GM19328 (cell line): ENCODE measurements at regions not wholly inside any gene's neighbourhood (a gene's known extent, or its start where the extent isn't known, plus 50 kb on each side); places are given as distances from the start of the nearest gene placed in this dataset.
"Not testable (repeated sequence)": the region's sequence is repeated elsewhere in the genome, so short reads cannot be mapped to it uniquely, and the experiment has no call there.

Experiments used
- ATAC-seq: cut with Tn5 transposase; IDR thresholded peaks from one replicate; pipeline ENCODE4 v1.9.1; 2021; ENCODE audit warnings: mild to moderate bottlenecking, moderate library complexity; ENCODE audit not compliant: unreplicated experiment

DNA sequence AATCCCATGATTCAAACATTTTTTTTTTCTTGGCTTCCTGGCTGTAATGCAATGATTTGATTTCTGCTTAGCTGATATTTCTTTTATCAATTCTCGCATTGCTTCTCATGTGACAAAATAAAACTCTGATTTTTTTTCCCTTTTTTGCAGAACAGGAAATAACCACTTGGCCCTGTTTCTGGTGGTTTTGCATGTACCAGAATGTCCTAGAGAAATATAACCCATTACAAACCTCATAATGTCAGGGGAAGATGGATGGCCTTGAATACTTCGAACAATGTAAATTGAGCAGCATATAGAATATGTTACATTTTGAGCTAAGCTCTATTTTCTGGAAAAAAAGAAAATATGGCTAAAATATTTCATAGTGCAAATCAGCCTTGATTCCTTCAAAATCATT, 275.6 kb downstream of the RAP2B start:
- no peak for ATAC-seq

DNA sequence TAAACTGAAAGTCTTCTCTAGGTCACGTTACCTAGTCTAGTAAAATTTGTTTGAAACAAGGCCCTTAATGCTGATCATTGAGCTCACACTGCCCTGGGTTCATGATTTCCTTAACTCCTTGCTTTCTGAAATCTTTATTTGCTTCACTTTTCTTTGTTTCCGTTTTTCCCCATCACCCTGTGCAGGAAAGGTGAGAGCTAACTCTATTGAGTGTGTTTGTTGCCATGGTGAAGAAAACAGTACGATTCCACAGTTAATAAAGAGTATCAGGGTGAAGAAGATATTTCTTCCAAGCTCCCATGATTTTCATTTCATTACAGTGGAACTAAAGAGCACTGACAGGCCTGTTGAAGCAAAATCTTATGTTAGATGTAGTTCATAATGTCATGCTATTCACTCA, 276.2 kb downstream of the RAP2B start:
- no peak for ATAC-seq

DNA sequence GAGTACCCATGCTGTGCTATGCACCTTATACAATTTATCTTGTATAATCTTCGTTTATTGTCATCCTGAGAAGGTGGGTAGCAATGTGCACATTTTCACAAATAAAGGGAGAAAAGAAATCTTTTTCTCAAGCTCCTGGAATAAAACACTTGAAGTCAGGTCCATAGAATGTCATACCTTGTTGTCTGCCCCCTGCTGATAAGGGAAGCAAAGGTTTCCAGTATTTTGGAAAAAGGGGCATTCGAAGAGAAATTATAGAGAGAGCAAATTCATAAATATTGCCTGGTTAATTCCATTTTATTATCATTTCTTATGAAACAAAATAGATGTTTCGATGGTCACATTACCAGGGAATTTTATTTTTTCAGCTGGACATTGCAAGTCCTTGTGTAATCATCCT, 277.8 kb downstream of the RAP2B start:
- ATAC-seq: no peak

DNA sequence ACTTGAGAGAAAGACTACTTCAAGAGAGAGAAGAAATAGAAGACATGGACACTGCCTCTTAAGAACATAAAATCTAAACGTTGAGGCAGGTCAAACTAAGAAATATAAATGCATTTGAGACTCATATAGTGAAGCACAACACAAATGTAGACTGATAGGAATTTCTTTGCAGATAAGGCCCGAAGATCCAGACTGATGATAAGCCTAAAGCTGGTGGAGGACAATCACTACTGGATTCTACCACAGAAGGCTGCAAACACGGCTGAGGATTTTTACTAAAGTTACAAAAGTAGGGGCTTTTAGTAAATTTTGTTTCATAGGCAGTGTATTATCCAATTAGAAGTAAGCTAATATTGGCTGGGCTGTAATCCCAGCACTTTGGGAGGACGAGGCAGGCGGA, 278.3 kb downstream of the RAP2B start:
- ATAC-seq: no peak

DNA sequence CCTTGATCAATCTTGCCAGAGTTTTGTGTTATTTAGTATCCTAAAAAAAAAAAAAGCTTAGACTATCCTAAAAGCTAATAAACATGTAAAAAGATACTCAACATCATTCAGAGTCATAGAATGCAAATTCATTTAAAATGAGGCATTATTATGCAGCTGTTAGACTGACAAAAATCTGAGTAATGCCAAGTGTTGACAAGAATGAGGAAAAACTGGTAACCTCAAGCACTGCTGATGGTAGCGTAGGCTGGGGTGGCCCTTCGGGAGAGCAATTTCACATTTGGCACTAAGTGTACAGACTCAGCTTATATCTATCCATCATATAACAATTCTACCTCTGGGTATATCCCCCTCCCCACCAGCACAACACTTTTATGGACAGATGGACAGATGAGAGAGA, 280.4 kb downstream of the RAP2B start:
- no peak for ATAC-seq

DNA sequence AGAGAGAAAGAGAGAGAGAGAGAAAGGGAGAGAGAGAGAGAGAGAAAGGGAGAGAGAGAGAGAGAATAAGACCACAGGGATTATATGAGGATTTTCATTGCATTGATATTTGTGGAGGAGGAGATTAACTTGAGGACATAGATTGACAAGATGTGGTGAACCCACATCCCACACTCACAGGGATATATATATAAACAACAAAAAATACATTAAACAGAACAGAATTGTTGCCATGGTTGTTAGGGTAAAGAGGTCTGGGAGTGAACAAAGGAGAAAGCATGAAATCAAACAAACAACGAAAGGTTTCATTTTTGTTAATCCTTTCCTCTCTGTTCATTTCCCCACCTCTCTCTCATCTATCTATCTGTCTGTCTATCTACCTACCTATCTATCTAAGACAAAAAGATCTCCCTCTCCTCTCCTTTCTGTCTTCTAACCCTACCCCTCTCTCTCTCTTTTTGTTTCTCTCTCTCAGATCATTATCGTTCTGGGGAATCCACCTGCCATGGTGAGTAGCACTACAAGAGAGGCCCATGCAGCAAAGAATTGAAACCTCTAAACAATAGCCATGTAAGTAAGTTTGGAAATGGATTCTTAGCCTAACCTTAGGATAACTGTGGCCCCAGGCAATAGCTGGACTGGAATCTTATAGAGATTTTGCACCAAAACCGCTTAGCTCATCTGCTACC, 280.9 kb downstream of the RAP2B start:
- ATAC-seq: no peak

DNA sequence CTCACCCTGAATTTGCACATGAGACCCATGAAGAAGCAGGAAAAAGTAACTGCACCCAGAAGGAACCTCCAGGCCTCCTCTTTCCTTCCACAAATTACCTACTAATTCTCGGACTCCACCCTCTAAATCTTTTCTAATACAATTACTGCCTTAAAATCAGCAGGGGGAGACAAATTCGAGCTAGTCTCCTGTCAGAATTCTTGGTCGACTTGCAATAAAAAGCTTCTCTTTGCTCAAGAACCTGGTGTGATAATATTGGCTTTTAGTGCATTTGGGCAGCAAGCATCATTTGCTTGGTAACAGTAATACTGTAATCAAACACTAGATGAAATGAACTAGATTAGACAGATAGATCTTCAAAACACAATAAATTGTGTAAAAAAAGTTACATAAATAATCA, 281.9 kb downstream of the RAP2B start:
- ATAC-seq: no peak

DNA sequence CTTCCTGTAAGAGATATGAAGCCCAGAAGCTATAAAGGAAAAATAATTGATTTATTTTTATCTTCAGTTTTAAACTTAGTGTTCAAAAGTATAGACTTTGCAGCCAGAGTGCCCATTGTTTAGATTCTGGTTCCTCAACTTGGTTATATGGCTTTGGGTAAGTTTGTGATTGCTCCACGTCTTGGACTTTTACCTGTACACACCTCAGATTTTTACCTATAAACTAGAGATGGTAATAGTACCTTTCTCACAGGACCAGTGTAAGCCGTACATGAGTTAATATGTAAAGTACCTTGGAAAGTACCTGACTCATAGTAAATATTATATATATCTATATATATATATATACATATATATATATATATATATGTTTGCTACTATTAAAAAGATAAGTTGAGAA, 283.8 kb downstream of the RAP2B start:
- ATAC-seq: no peak

DNA sequence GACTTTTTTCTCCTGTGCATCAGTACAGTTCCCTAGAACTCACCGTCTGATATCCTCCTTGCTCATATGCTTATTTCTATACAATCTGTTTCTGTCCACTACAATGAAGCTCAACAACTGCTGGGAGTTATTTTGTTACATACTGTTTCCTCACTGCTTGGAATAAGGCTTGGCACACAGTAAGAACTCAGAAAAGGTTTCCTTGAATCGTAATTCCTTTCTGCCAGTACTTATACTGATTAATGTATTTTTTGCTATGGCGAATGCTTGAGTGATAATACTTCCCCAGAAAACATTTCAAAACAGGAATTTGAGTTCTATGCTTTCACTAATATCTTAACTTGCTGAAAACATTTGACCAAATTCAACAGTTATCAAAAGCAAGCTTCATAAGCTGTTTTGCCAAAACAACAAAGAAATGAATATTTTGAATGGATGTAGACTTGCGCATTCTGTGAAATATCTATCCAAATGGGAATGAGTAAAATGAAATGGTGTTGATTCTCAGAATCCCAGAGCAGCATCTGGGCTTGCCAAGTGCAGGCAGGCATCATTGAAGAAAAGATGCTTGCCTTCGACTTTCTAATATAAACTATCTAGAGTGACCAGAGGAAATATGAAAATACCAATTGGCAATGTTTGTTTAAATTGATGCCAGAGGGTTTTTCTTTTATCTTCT, 286.3 kb downstream of the RAP2B start:
- no peak for ATAC-seq

DNA sequence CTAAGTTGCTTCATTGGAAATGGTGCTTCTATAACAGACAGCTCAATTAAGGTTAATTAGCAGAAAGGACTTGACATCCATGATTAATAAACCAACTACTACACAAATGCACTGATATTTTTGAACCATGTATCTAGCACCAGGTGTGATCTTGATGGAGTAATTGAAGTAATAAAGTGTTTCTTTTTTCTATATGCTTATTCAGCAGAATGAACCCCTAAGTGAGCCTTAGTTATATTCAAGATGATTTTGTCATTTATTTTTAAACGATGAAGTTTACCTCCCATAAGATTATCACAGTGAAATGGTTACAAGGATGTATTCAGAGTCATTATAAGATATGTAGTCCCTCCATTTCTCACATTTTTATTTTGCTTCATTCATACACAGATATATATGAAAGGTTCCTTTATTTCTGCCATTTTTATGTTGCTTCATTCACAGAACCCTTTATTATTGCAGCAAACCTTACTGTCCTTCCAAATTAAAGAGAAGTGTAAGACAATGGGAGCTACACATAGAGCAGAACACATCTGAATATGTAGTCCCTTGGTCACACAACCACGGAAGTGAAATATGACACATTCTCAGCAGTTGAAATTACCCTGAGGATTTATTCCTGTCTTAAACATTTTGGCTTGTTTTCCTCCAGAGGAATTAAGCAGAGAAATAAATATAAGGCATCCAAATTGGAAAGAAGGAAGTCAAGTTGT, 295.0 kb downstream of the RAP2B start:
- ATAC-seq: no peak

DNA sequence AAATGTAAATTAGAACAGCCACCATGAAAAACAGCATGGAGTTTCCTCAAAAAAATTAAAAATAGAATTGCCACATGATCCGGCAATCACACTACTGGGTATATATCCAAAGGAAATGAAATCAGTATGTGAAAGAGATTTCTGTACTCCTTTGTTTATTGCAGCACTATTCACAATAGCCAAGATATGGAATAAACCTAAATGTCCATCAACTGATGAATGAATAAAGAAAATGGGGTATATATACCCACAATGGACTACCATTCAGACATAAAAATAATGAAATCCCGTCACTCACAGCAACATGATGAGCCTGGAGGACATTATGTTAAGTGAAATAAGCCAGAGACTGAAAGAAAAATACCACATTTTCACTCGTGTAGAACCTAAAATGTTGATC, 296.9 kb downstream of the RAP2B start:
- ATAC-seq: no peak

DNA sequence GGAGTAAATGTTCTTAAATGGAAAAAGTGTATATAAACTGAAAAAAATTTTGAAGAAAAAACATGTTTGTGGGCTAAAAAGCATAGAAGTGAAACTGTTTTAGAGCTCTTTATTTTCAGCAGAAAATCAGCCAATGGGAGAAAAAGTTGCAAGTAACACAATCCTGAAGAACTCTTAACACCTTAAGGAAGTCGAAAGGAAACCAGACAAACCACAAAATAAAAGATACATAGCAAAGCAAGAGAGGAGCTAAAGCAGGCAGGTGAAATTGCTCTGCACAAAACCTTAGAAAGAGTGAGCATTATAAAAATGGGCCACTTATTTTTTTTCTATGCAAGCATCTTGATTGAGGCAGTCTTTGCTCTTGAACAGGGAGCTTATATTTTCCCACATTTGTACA, 300.5 kb downstream of the RAP2B start:
- ATAC-seq: no peak

DNA sequence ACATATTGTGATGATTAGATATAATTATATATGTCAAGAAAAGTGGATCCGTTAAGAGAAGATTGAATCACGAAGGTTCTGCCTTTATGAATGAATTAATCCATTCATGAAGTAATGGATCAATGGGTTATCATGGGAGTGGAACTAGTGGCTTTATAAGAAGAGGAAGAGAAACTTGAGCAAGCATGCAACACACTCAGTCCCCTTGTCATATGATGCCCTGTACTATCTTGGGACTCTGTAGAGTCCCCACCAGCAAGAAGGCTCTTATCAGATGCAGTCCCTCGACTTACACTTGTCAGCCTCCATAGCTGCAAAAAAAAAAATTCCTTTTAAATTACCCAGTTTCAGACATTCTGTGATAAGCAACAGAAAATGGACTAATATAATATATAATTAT, 301.9 kb downstream of the RAP2B start:
- peak; percentile 92 for ATAC-seq

DNA sequence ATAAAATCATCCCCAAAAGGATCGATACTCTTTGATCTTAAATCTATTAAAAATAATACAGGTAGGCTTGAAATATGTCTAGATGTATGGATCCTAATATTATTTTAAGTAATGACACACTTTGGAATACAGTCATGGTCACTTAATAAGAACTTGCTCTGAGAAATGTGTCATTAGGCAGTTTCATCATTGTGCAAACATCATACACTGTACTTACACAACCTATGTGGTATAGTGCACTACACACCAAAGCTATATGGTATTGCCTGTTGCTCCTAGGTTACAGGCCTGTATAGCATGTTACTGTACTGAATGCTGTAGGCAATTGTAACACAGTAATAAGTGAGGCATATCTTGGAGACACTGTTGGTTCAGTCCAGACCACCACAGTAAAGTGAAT, 307.1 kb downstream of the RAP2B start:
- no peak for ATAC-seq

DNA sequence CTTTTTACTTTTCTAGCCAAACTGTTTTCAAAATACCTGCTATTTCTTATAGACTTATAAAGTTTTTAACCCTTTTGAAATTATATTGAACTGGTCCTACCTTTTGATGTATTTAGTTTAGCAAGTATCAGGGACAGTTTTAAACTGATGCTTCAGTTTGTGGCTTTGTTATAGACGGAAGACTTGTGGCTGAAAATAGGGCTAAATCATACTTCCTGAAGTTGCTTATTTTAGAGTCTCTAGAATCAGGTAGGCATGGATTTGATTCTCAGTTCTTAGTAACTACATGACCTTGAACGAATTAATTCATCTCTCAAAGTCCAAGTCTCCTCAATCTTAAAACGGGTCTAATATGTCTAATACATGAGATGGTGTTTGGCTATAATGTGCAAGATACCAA, 322.8 kb downstream of the RAP2B start:
- ATAC-seq: no peak

DNA sequence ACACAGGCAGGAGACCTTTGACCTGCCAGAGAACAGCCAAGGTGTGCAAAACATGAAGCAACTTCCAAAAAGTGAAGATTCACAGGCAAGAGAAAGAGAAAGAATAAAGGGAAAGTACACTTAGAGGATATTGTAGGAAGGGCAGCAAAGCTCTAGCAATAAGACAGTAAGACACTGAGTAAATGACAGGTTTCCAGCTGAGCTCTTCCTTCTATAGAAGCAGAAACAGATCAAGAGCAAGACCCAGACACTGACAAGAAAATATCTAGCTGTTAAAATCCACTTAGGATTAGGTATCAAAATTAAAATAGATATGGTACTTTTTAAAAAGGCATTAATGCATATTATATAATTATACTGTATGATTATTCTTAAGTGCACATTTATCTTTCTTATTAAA, 333.4 kb downstream of the RAP2B start:
- no peak for ATAC-seq

DNA sequence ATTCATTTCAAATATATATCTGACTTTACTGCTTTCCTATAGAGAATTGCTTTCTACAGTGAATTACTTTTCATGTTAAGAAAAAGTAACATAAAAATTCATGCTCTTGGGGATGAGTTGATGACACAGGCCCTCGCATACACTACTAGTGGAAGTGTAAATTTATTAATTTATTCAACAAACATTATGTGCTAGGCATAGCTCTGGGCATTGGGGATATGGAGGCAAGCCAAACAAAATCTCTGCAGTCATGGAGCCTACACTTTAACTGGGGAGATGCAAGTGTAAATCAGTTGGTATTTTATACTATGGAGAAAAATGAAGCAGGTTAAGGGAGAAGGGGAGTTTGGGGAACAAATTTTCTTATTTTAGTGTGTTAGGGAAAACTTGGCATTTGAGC, 340.7 kb downstream of the RAP2B start:
- no peak for ATAC-seq

DNA sequence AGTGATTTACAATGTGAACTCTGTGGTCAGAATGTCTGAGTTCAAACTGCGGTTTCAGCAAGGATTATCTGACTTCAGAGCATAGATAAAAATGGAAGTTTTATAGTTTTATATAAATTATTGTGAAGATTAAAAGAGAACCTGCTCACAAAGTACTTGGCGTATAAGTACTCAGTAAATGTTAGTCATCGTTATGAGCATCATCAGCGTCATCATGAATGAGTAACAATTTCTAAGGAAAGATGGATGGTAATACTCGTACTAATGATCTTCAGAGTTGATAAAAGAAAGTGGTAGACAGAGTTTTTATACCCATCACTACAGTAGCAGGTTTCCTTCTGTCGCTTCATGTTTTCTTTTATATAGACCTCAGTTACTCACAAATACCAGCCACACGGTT, 341.8 kb downstream of the RAP2B start:
- no peak for ATAC-seq

DNA sequence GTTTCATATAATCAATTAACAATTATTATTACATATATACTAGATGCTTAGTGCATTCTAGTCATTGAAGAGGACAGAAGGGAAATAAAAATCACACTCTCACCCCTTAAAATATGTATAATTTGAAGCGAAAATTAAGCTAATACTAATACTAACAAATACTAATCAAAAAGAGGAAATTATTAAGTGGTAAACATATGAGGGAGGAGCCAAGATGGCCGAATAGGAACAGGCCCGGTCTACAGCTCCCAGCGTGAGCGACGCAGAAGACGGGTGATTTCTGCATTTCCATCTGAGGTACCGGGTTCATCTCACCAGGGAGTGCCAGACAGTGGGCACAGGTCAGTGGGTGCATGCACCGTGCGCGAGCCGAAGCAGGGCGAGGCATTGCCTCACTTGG, 344.2 kb downstream of the RAP2B start:
- not testable (repeated sequence) for ATAC-seq

DNA sequence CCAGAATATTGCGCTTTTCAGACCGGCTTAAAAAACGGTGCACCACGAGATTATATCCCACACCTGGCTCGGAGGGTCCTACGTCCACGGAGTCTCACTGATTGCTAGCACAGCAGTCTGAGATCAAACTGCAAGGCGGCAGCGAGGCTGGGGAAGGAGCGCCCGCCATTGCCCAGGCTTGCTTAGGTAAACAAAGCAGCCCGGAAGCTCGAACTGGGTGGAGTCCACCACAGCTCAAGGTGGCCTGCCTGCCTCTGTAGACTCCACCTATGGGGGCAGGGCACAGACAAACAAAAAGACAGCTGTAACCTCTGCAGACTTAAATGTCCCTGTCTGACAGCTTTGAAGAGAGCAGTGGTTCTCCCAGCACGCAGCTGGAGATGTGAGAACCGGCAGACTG, 344.7 kb downstream of the RAP2B start:
- not testable (repeated sequence) for ATAC-seq

DNA sequence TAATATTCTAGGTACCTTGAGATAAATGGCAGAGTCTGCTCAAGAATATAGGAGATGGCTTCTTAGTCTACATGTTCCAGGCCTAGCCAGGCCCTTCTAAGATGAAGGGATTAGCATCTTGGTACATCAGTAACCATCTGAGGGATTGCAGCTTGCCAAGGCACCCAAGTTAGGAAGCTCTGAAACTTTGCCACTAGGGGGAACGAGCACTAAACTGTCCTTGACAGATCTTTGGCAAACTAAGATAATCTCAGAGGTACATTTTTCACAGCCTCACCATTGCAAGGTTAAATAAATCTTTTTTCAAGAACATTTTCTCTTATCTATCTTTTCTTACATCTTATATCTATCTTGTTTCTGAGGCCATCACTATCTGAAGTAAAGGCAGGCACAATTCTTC, 351.2 kb downstream of the RAP2B start:
- no peak for ATAC-seq

DNA sequence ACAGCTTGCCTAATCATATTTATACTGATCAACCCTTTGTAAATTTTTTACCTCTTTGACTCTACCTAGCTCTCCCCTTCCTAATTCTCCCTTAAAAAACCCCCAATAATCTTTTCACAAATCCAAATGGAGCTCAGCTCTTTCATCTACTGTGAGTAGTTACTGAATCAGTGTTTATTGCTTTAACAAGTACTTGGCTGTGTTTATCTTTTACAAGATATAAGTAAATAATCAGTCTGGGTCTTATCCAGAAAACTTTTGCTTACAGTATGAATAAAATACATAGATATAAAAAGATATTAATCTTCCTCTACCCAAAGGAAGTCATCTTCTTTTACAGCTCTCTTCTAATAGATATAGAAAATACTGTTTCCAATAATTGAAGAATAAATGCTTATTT, 366.4 kb downstream of the RAP2B start:
- no peak for ATAC-seq
